Neutrophil (primary cell): ENCODE measurements at regions not wholly inside any gene's neighbourhood (a gene's known extent, or its start where the extent isn't known, plus 50 kb on each side); places are given as distances from the start of the nearest gene placed in this dataset.

ENCODE experiments used
- H3K27ac ChIP-seq: fragments of 200-600 bp; sonication (generic); 2 replicates; pipeline ENCODE4 v1.5.1; 2016; ENCODE audit warnings: mild to moderate bottlenecking, moderate library complexity
- H3K27me3 ChIP-seq: fragments of 200-600 bp; sonication (generic); 2 replicates; pipeline ENCODE4 v1.6.0; 2016; ENCODE audit warnings: mild to moderate bottlenecking
- H3K36me3 ChIP-seq: fragments of 200-600 bp; sonication (generic); 2 replicates; pipeline ENCODE4 v1.5.1; 2017
- H3K4me1 ChIP-seq, 2 experiments: fragments of 200-600 bp in 1 of 2; sonication (generic) in 1 of 2; 1 replicate in 1 of 2; 2 replicates in 1 of 2; pipeline versions ENCODE4 v1.5.1 to v1.6.1; 2013 to 2016; ENCODE audit warnings: low read depth in 1 of 2, low read length in 1 of 2, mild to moderate bottlenecking in 1 of 2, moderate library complexity in 1 of 2; ENCODE audit not compliant: control insufficient read depth in 1 of 2, insufficient read depth in 1 of 2
- H3K4me3 ChIP-seq, 2 experiments: fragments of 200-600 bp in 1 of 2; sonication (generic) in 1 of 2; 1 replicate in 1 of 2; 2 replicates in 1 of 2; pipeline ENCODE4 v1.5.1; 2013 to 2016; ENCODE audit warnings: low read depth in 1 of 2, low read length in 1 of 2, mild to moderate bottlenecking in 1 of 2, moderate library complexity in 1 of 2
- H3K9me3 ChIP-seq: fragments of 200-600 bp; sonication (generic); 2 replicates; pipeline ENCODE4 v1.5.1; 2016
- CTCF ChIP-seq: fragments of 200-600 bp; sonication (generic); IDR thresholded peaks from 2 replicates; pipeline ENCODE4 v1.5.1; 2016; ENCODE audit warnings: antibody characterized with exemption

GRCh38 chr1:9438431-9439073, 100.7 kb upstream of the SLC25A33 start:
- H3K4me1 ChIP-seq = peaks cover 12 to 15% of the 10 kb centered on the region in 2 experiments
- no peaks in the 10 kb centered on the region for H3K36me3 ChIP-seq
- TF ChIP-seq CTCF = no peak
- no peaks in the 10 kb centered on the region for H3K9me3 ChIP-seq
- no peaks in the 10 kb centered on the region for H3K27me3 ChIP-seq
- H3K4me3 ChIP-seq = no peak overlapping the region
- H3K27ac ChIP-seq = no peak overlapping the region

- TF ChIP-seq CTCF = no peak
- Histone ChIP-seq H3K4me3 (no peak overlapping the region), H3K27me3 (no peaks in the 10 kb centered on the region), H3K4me1 (peaks cover 12 to 15% of the 10 kb centered on the region in 2 experiments), H3K36me3 (no peaks in the 10 kb centered on the region), H3K27ac (no peak overlapping the region), H3K9me3 (no peaks in the 10 kb centered on the region)
Observed at GRCh38 chr1:9439074-9439761, 100.0 kb upstream of the SLC25A33 start.

GRCh38 chr1:9440261-9440660, 99.0 kb upstream of the SLC25A33 start:
- no peak for TF ChIP-seq CTCF
- H3K27ac ChIP-seq = no peak overlapping the region
- H3K9me3 ChIP-seq = no peaks in the 10 kb centered on the region
- no peaks in the 10 kb centered on the region for H3K36me3 ChIP-seq
- peaks cover 12 to 15% of the 10 kb centered on the region in 2 experiments for H3K4me1 ChIP-seq
- no peaks in the 10 kb centered on the region for H3K27me3 ChIP-seq
- H3K4me3 ChIP-seq = no peak overlapping the region

GRCh38 chr1:9440763-9441194, 98.5 kb upstream of the SLC25A33 start:
- Histone ChIP-seq H3K4me3 (no peak overlapping the region), H3K27me3 (no peaks in the 10 kb centered on the region), H3K4me1 (peaks cover 12 to 15% of the 10 kb centered on the region in 2 experiments), H3K27ac (no peak overlapping the region), H3K36me3 (no peaks in the 10 kb centered on the region), H3K9me3 (no peaks in the 10 kb centered on the region)
- TF ChIP-seq CTCF = no peak

GRCh38 chr1:9441451-9442133, 97.7 kb upstream of the SLC25A33 start:
- H3K4me3 ChIP-seq = no peak overlapping the region
- no peaks in the 10 kb centered on the region for H3K36me3 ChIP-seq
- H3K27me3 ChIP-seq = no peaks in the 10 kb centered on the region
- no peak for TF ChIP-seq CTCF
- no peak overlapping the region for H3K27ac ChIP-seq
- peaks cover 12 to 15% of the 10 kb centered on the region in 2 experiments for H3K4me1 ChIP-seq
- no peaks in the 10 kb centered on the region for H3K9me3 ChIP-seq
